ACC112 (cell line): ENCODE measurements at regions not wholly inside any gene's neighbourhood (a gene's known extent, or its start where the extent isn't known, plus 50 kb on each side); places are given as distances from the start of the nearest gene placed in this dataset.

ENCODE experiments used
- H2AFZ ChIP-seq: fragments of 200-600 bp; sonication (generic); one replicate; pipeline ENCODE4 v1.6.0; 2017; ENCODE audit warnings: antibody characterized with exemption, low read length; ENCODE audit not compliant: unreplicated experiment
- H3K27ac ChIP-seq: fragments of 200-600 bp; sonication (generic); 2 replicates; pipeline ENCODE4 v1.5.1; 2014; ENCODE audit warnings: low read depth, mild to moderate bottlenecking, antibody characterized with exemption, low read length, moderate library complexity
- H3K27me3 ChIP-seq: fragments of 200-600 bp; sonication (generic); 2 replicates; pipeline ENCODE4 v1.6.1; 2014; ENCODE audit warnings: mild to moderate bottlenecking, antibody characterized with exemption, low read length, moderate library complexity, mixed read lengths; ENCODE audit not compliant: insufficient read depth
- H3K36me3 ChIP-seq: fragments of 200-600 bp; sonication (generic); 2 replicates; pipeline ENCODE4 v1.6.1; 2016; ENCODE audit warnings: mild to moderate bottlenecking, antibody characterized with exemption, low read length, moderate library complexity, mixed read lengths; ENCODE audit not compliant: insufficient read depth
- H3K4me1 ChIP-seq: fragments of 200-600 bp; sonication (generic); one replicate; pipeline ENCODE4 v1.6.1; 2016; ENCODE audit warnings: low read length, mixed read lengths; ENCODE audit not compliant: insufficient read depth, unreplicated experiment, control insufficient read depth
- H3K4me3 ChIP-seq: fragments of 200-600 bp; sonication (generic); 2 replicates; pipeline ENCODE4 v1.5.1; 2014; ENCODE audit warnings: mild to moderate bottlenecking, low read depth, low read length
- H3K79me2 ChIP-seq: fragments of 200-600 bp; sonication (generic); one replicate; pipeline ENCODE4 v1.6.0; 2016; ENCODE audit warnings: low read length; ENCODE audit not compliant: control insufficient read depth, unreplicated experiment, insufficient read depth

DNA sequence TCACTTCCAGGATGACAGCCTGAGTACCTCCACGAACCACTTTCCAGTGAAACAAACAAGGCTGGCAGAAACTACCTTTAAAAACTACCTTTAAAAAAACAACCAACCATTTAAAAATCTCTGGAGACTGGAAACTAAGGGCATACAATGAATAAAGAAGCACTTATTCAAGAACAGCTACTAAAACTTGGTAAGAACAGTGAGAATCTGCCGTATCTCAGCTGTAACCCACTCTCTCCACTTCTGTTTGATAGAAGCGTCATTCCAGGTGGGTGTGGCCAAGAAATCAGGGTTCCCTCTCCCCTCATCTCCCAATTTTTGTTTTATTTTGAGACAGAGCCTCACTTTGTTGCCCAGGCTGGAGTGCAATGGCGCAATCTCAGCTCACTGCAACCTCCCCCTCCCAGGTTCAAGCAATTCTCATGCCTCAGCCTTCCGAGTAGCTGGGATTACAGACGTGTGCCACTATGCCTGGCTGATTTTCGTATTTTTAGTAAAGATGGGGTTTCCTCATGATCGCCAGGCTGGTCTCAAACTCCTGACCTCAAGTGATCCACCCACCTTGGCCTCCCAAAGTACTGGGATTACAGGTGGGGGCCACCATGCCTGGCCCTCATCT, 158.8 kb upstream of the CHST15 start:
- Histone ChIP-seq H3K4me1 (no peaks in the 10 kb centered on the region), H3K27ac (no peak overlapping the region), H3K4me3 (no peak overlapping the region), H3K36me3 (no peaks in the 10 kb centered on the region), H2AFZ (no peak overlapping the region), H3K79me2 (no peaks in the 10 kb centered on the region), H3K27me3 (peaks cover 10% of the 10 kb centered on the region; the same call in 1 of the 2 replicates)

DNA sequence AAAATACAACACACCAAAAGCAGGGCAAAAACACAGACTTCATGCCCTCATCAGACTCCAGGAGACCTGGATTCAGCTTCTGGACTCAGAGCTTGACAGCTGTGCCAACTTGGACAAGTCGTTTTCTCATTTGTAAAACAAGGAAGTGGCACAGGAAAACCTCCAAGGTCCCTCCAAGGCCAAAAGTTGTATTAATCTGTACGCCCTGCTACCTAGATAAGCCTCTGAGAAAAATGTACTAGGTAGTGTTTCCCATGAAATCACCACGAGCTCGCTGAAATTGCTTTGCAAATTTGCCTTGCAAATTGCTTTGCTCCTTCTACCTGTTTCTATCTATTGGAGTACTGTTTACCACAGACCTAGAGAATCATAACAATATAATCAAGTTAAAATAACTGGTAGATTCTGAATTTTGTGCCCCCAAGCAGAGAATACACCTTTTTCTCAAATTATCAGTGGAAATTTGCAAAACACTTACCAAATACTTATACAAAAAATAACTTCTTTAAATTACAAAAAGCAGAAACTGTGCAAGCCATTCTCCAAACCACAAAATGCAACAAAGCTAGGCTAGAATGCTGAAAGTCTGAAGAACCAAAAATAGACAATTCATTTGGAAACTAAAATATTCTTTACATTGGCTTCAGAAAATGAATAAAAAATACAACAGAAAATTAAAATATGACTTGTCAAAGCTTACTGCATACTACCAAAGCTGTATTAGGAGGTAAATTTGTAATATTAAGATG, 158.1 kb upstream of the CHST15 start:
- H2AFZ ChIP-seq: no peak overlapping the region
- H3K79me2 ChIP-seq: no peaks in the 10 kb centered on the region
- H3K27me3 ChIP-seq: peaks cover 10% of the 10 kb centered on the region; the same call in 1 of the 2 replicates
- no peaks in the 10 kb centered on the region for H3K36me3 ChIP-seq
- H3K4me1 ChIP-seq: no peaks in the 10 kb centered on the region
- H3K4me3 ChIP-seq: no peak overlapping the region
- no peak overlapping the region for H3K27ac ChIP-seq

DNA sequence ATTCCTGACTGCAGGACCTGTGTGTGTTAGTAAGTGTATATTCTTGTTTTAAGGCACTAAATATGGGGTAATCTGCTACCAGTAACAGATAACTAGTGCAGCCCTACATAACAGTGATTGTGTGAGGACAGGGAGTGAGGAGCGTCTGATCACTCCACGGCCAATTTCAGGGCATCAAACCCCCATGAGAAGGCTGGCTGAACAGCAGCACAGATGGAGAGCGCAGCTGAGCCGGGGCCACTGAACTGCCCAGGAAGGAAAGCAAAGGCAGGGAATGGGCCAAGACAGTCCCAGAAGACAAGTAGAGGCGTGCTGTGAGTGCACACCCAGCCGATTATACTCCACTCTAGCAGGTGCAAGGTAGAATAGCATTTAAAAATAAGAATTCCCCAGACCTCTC, 157.1 kb upstream of the CHST15 start:
- H3K4me1 ChIP-seq: no peaks in the 10 kb centered on the region

DNA sequence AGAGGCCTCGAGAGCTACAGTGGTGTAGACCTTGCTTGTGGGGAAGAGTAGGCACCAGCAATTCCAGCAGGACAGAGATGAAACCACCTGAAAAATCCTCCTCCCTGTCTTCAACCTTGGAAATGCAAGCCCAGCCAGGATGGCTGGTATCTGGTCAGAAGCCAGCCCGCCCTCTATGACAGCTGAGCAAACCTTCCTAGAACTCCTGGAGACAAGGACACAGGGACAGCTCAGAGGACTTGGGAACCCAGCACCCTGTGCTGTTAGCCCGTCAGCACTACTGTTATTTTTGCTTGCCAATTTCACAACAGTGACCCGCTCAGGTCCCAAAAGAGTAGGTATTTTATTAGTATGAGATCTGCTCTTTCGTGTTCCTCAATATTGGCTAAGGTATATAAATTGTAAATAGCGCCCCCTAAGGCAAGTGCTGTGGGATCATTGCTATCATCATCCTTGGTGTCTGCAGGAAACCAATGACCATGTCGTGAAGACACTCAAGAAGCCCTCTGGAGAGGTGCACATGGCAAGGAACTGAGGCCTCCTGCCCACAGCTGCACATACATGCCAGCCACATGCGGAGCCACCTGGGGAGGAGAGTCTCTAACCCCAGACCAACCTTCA, 156.5 kb upstream of the CHST15 start:
- no peaks in the 10 kb centered on the region for H3K36me3 ChIP-seq
- peaks cover 10% of the 10 kb centered on the region; the same call in 1 of the 2 replicates for H3K27me3 ChIP-seq
- no peak overlapping the region for H3K4me3 ChIP-seq
- no peak overlapping the region for H3K27ac ChIP-seq
- H2AFZ ChIP-seq: no peak overlapping the region
- no peaks in the 10 kb centered on the region for H3K79me2 ChIP-seq
- no peaks in the 10 kb centered on the region for H3K4me1 ChIP-seq

More for the DNA sequence above, 157.1 kb upstream of the CHST15 start:
- Histone ChIP-seq H3K27me3 (peaks cover 10% of the 10 kb centered on the region; the same call in 1 of the 2 replicates), H3K27ac (no peak overlapping the region), H2AFZ (no peak overlapping the region), H3K36me3 (no peaks in the 10 kb centered on the region), H3K79me2 (no peaks in the 10 kb centered on the region), H3K4me3 (no peak overlapping the region)

DNA sequence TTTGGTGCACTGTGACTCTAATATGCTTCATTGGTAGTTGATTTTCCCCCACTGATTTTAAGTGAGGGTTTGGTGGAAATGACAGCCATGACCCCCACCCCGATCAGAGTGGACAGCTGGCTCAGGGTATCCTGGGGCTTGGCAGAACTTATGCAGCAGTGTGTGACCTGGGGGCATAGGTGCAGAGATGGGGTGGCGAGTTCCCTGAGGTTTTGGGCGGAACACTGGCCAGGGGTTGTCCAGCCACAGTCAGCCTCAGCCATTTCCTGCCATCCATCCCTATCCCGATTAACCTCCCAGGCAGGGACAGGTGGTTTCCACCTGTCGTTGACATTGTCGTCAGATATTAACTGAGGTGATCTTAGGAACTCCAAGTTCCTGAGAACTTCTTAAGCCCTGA, 155.8 kb upstream of the CHST15 start:
- Histone ChIP-seq H3K27ac (no peak overlapping the region), H3K36me3 (no peaks in the 10 kb centered on the region), H3K27me3 (peaks cover 10% of the 10 kb centered on the region; the same call in 1 of the 2 replicates), H3K4me3 (no peak overlapping the region), H3K4me1 (no peaks in the 10 kb centered on the region), H3K79me2 (no peaks in the 10 kb centered on the region), H2AFZ (no peak overlapping the region)

DNA sequence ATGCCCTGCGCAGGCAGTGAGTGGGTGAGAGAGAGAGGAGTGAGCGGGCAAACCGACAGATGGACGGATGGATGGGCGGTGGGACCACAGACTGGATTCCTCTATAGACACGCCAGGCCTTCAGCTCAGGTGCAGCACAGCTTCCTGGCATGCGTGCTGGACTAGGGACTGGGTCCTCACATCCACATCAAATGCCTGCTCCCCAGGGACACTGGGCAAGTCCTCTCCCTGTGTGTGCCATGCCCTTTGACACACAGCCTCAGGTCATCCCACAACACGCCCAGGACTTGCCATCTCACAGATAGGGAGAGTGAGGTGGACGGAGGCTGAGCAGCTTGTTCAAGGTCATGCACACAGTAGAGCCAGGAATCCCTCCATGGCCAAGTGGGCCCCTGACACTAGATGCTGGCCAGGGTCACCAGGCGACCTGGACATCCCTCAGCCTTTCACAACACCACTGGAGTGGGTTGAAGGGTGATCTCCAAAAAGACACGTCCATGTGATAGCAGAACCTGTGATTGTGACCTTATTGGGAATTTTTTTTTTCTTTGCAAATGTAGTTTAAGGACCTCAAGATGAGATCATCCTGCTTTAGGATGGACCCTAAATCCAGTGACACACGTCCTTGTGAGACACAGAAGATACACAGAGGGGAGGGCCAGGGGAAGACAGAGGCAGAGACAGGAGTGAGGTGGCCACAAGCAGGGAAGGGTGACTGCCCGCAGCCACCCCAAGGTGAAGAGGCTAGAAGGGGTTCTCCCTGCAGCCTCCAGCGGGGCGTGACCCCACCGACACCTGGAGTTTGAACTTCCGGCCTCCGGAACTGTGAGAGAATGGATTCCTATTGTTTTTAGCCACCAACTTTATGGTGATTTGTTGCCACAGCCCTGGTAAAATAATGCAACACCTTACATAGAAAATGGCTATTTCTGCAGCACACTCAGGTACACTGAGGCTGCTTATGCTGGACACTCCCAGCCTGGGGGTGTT, 155.0 kb upstream of the CHST15 start:
- Histone ChIP-seq H2AFZ (no peak overlapping the region), H3K79me2 (no peaks in the 10 kb centered on the region), H3K4me3 (no peak overlapping the region), H3K36me3 (no peaks in the 10 kb centered on the region), H3K27ac (no peak overlapping the region), H3K27me3 (peaks cover 10% of the 10 kb centered on the region; the same call in 1 of the 2 replicates), H3K4me1 (no peaks in the 10 kb centered on the region)

DNA sequence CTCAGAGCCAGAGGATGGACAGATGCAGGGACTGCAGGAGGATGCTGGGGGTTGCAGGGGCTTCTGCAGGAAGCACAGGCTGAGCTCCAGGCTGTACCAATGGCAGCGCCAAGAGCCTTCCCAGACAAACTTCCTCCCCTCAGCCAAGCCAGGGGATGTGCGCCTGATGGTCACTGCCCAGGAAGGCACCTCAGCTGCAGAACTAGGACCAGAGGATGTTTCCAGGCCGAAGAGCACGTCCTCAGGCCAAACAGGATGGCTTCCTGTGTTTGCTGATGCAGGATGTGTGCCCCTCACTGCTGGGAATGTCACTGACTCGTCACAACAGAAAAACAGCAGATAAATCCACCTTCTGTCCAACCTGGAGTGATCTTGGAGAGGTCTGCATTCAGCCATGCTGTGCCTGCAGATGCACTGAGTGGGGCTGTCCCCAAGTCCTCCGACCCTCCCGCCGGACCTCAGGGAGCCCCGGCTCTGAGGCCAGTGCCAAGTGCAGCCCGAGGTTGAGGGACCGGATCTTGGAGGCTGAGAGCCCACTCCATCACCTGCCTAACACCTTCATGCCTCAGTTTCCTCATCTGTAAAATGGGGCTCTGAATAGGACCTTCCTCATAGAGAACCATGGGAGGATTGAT, 152.5 kb upstream of the CHST15 start:
- Histone ChIP-seq H3K4me3 (no peak overlapping the region), H3K36me3 (no peaks in the 10 kb centered on the region), H3K4me1 (no peaks in the 10 kb centered on the region), H3K79me2 (no peaks in the 10 kb centered on the region), H3K27me3 (no peaks in the 10 kb centered on the region), H2AFZ (no peak overlapping the region), H3K27ac (no peak overlapping the region)

DNA sequence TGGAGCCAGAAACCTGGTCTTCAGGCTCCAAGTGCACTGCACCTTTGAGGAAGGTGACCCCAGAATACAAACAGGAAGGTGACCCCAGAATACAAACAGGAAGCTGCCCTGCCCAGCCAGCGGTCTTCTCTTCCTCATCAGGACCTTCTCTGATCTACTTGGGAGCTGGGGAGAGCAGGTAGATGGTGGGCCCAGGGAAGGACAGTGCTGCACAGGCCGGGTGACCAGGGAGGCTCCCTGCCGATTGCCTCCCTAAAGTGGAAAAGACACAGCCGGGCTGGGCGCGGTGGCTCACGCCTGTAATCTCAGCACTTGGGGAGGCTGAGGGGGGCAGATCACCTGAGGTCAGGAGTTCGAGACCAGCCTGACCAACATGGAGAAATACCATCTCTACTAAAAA, 151.8 kb upstream of the CHST15 start:
- Histone ChIP-seq H3K79me2 (no peaks in the 10 kb centered on the region), H3K4me3 (no peak overlapping the region), H2AFZ (no peak overlapping the region), H3K27ac (no peak overlapping the region), H3K4me1 (no peaks in the 10 kb centered on the region), H3K27me3 (no peaks in the 10 kb centered on the region), H3K36me3 (no peaks in the 10 kb centered on the region)

DNA sequence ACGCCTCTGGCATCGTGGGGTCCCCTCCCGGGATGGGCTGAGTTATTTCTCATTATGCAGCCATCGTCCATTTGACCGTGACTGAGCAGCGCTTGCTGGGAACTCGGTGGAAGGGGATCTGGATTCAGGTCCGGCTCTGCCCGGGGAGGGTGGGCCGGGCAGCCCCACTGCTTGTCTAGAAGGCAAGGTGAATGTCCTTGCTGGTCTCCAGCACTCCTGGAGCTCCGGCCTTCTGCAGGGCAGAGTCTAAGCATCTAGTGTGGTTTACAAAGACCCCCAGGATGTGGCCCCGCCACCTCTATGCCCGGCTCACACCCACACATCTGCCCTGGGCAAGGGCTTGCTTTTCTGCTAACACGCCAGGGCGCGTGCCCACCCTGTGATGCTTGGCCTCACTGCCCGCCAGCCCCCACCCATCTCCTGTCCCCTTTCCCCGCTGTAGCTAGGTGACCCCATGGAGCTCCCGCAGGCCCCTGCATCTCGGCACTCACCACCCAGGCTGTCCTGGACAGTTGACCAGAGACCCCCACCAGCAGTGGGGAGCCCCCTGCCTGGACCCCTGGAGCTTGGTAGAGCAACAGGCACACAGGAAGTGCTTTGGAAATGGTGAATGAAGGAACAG, 151.0 kb upstream of the CHST15 start:
- no peak overlapping the region for H3K4me3 ChIP-seq
- no peaks in the 10 kb centered on the region for H3K27me3 ChIP-seq
- no peaks in the 10 kb centered on the region for H3K36me3 ChIP-seq

More for the DNA sequence above, 151.0 kb upstream of the CHST15 start:
- Histone ChIP-seq H3K4me1 (no peaks in the 10 kb centered on the region), H2AFZ (no peak overlapping the region), H3K79me2 (no peaks in the 10 kb centered on the region), H3K27ac (no peak overlapping the region)
